ENCODE measurements at regions not wholly inside any gene's neighbourhood (a gene's known extent, or its start where the extent isn't known, plus 50 kb on each side); places are given as distances from the start of the nearest gene placed in this dataset.
"Not testable (repeated sequence)": the region's sequence is repeated elsewhere in the genome, so short reads cannot be mapped to it uniquely, and the experiment has no call there.

- DNase-seq, result no peak
These were observed 102.1 kb upstream of the IGLL5 start for GRCh38 chr22:22785316-22786065.

- DNase-seq, result no peak
These were observed 101.1 kb upstream of the IGLL5 start for GRCh38 chr22:22786301-22787115.

GRCh38 chr22:22787151-22787550, 100.5 kb upstream of the IGLL5 start:
- DNase-seq, result no peak

GRCh38 chr22:22787786-22788459, 99.7 kb upstream of the IGLL5 start:
- peak; percentile 18 for DNase-seq

GRCh38 chr22:22788460-22789037, 99.1 kb upstream of the IGLL5 start:
- no peak for DNase-seq

GRCh38 chr22:22789233-22789921, 98.2 kb upstream of the IGLL5 start:
- DNase-seq, result no peak

GRCh38 chr22:22789922-22790845, 97.4 kb upstream of the IGLL5 start:
- no peak for DNase-seq

- no peak for DNase-seq
These were observed 96.0 kb upstream of the IGLL5 start for GRCh38 chr22:22791438-22792181.

GRCh38 chr22:22792205-22792786, 95.3 kb upstream of the IGLL5 start:
- DNase-seq, result not testable (repeated sequence)

GRCh38 chr22:22795639-22796038, 92.0 kb upstream of the IGLL5 start:
- not testable (repeated sequence) for DNase-seq

- no peak for DNase-seq
These were observed 90.9 kb upstream of the IGLL5 start for GRCh38 chr22:22796724-22797123.

GRCh38 chr22:22798232-22798616, 89.4 kb upstream of the IGLL5 start:
- no peak for DNase-seq

- no peak for DNase-seq
These were observed 88.9 kb upstream of the IGLL5 start for GRCh38 chr22:22798716-22799115.

- DNase-seq, result no peak
These were observed 88.1 kb upstream of the IGLL5 start for GRCh38 chr22:22799561-22799960.

- DNase-seq, result no peak
These were observed 86.9 kb upstream of the IGLL5 start for GRCh38 chr22:22800716-22801115.

GRCh38 chr22:22802339-22802970, 85.2 kb upstream of the IGLL5 start:
- DNase-seq, result no peak

- no peak for DNase-seq
These were observed 84.2 kb upstream of the IGLL5 start for GRCh38 chr22:22803285-22803853.

- DNase-seq, result no peak
These were observed 77.6 kb upstream of the IGLL5 start for GRCh38 chr22:22810018-22810427.

GRCh38 chr22:22810471-22810870, 77.1 kb upstream of the IGLL5 start:
- no peak for DNase-seq
